GM12878 (cell line): ENCODE measurements at regions not wholly inside any gene's neighbourhood (a gene's known extent, or its start where the extent isn't known, plus 50 kb on each side); places are given as distances from the start of the nearest gene placed in this dataset.

ENCODE experiments used
- ATAC-seq: fragments of 200-7000 bp; cut with Tn5 transposase; 3 replicates; pipeline ENCODE4 v1.9.1; 2020; ENCODE audit warnings: mild to moderate bottlenecking, moderate library complexity
- BruUV-seq: library from RNA; stranded (reverse); fragments of 400-500 nt; replicated peaks from 2 replicates; lab custom pipeline; 2021; lab: Mats Ljungman, UMichigan
- CTCF ChIA-PET: fragments of 300-600 bp; sonication (Branson Sonifier 250); formaldehyde crosslinking; extraction: SDS; loops from one replicate; lab custom pipeline; 2021; ENCODE audit warnings: inconsistent platforms; lab: Yijun Ruan, JAX
- POLR2A ChIA-PET: fragments of 350-600 bp; formaldehyde crosslinking; extraction: SDS; loops from one replicate; lab custom pipeline; 2021; ENCODE audit warnings: inconsistent platforms; lab: Charles Lee
- RAD21 ChIA-PET: fragments of 300-600 bp; sonication (Branson Sonifier 250); formaldehyde crosslinking; loops from one replicate; lab custom pipeline; 2023; ENCODE audit warnings: antibody characterized with exemption; ENCODE audit not compliant: unreplicated experiment; lab: Charles Lee
- SMC1A ChIA-PET: fragments of 300-600 bp; sonication (Branson Sonifier 250); formaldehyde crosslinking; loops from one replicate; lab custom pipeline; 2023; ENCODE audit not compliant: unreplicated experiment, uncharacterized antibody; lab: Charles Lee
- DNase-seq: peaks from one replicate; pipeline ENCODE4 v3.0.0-alpha.2; 2011; ENCODE audit warnings: low read depth, low spot score
- FAIRE-seq: peaks from 3 replicates; lab custom pipeline; 2011; peaks lifted over from hg19 to GRCh38; lab: Jason Lieb, UNC
- H2AFZ ChIP-seq: 2 replicates; pipeline ENCODE4 v1.6.0; 2011; ENCODE audit warnings: low read depth, low read length, control low read depth; ENCODE audit not compliant: control insufficient read depth
- H3K27ac ChIP-seq: 2 replicates; pipeline ENCODE4 v1.5.1; 2011; ENCODE audit warnings: control low read depth; ENCODE audit not compliant: control insufficient read depth, insufficient read depth
- H3K27me3 ChIP-seq, 2 experiments: replicated peaks in 1 of 2; 2 replicates each; pipeline versions ENCODE4 v1.6.0 to v1.6.1; 2011; ENCODE audit warnings: low read length in 1 of 2; ENCODE audit not compliant: control insufficient read depth in 2 of 2, insufficient read depth in 2 of 2
- H3K36me3 ChIP-seq, 2 experiments: 2 replicates each; pipeline ENCODE4 v1.5.1; 2011; ENCODE audit warnings: low read length in 1 of 2; ENCODE audit not compliant: control insufficient read depth in 2 of 2, insufficient read depth in 2 of 2
- H3K4me1 ChIP-seq: 2 replicates; pipeline ENCODE4 v1.6.1; 2011; ENCODE audit warnings: mild to moderate bottlenecking, low read length, moderate library complexity, mixed read lengths; ENCODE audit not compliant: control insufficient read depth, insufficient read depth
- H3K4me2 ChIP-seq: 2 replicates; pipeline ENCODE4 v1.6.0; 2011; ENCODE audit warnings: control low read depth; ENCODE audit not compliant: control insufficient read depth, insufficient read depth
- H3K4me3 ChIP-seq: fragments of 200-600 bp; sonication (generic); 2 replicates; pipeline ENCODE4 v1.5.1; 2016
- H3K79me2 ChIP-seq: 2 replicates; pipeline ENCODE4 v1.6.0; 2011; ENCODE audit warnings: low read length; ENCODE audit not compliant: control insufficient read depth, insufficient read depth
- H3K9ac ChIP-seq: 2 replicates; pipeline ENCODE4 v1.8.0; 2011; ENCODE audit warnings: low read length, control low read depth, mixed read lengths; ENCODE audit not compliant: control insufficient read depth, insufficient read depth
- H3K9me3 ChIP-seq: replicated peaks from 3 replicates; pipeline ENCODE4 v1.5.1; 2011; ENCODE audit warnings: mild to moderate bottlenecking, low read length; ENCODE audit not compliant: control insufficient read depth, insufficient read depth
- H4K20me1 ChIP-seq: 2 replicates; pipeline ENCODE4 v1.6.0; 2011; ENCODE audit not compliant: control insufficient read depth, insufficient read depth
- BMI1 ChIP-seq: fragments of 450-650 bp; IDR thresholded peaks from 2 replicates; pipeline ENCODE4 v1.6.1; 2016; ENCODE audit warnings: mild to moderate bottlenecking, moderate library complexity, borderline replicate concordance
- E2F8 ChIP-seq: fragments of 450-650 bp; IDR thresholded peaks from 2 replicates; pipeline ENCODE4 v1.6.1; 2018; ENCODE audit warnings: mild to moderate bottlenecking, low read depth, moderate library complexity; ENCODE audit not compliant: partially characterized antibody
- MYC ChIP-seq: IDR thresholded peaks from 2 replicates; pipeline ENCODE4 v1.6.1; 2011; ENCODE audit warnings: mild to moderate bottlenecking, low read length, moderate library complexity, inconsistent platforms; ENCODE audit not compliant: insufficient read depth, insufficient replicate concordance, insufficient read length, severe bottlenecking
- POLR2AphosphoS5 ChIP-seq: IDR thresholded peaks from 2 replicates; pipeline ENCODE4 v1.6.1; 2011; ENCODE audit warnings: mild to moderate bottlenecking, low read length, inconsistent platforms
- ZNF622 ChIP-seq: fragments of 450-650 bp; IDR thresholded peaks from 2 replicates; pipeline ENCODE4 v1.6.1; 2017; ENCODE audit warnings: mild to moderate bottlenecking, inconsistent platforms
- WGBS: methylation state at CpG from one replicate; pipeline ENCODE4 v1.1.6; 2016; ENCODE audit warnings: low lambda C conversion rate; ENCODE audit not compliant: insufficient replicate concordance, insufficient coverage; ENCODE audit errors: missing lambda C conversion rate; 5-methylcytosine and 5-hydroxymethylcytosine counted together
- in situ Hi-C: fragments of 300-500 bp; cut with MboI; formaldehyde crosslinking; loops from 9 replicates; pipeline ENCODE4 v1.14.3; 2018; ENCODE audit warnings: mixed read lengths
- intact Hi-C: fragments of 100-400 bp; cut with micrococcal nuclease; formaldehyde crosslinking; loops from one replicate; pipeline ENCODE4 v1.14.2; 2022; ENCODE audit not compliant: unreplicated experiment
- TF ChIP-seq, protein P1 (sequence below): fragments of 450-650 bp; conservative IDR thresholded peaks from 2 replicates; pipeline ENCODE4 v1.6.1; 2017; ENCODE audit warnings: mild to moderate bottlenecking, moderate library complexity
- TF ChIP-seq, protein P2 (sequence below), 3 experiments: IDR thresholded peaks in 2 of 3; conservative IDR thresholded peaks in 1 of 3; 2 replicates each; pipeline ENCODE4 v1.5.1; 2011; ENCODE audit warnings: low read depth in 3 of 3, low read length in 3 of 3, mild to moderate bottlenecking in 3 of 3, control low read depth in 2 of 3, moderate library complexity in 2 of 3, inconsistent platforms in 1 of 3, mixed read lengths in 1 of 3; ENCODE audit not compliant: control insufficient read depth in 2 of 3, insufficient read depth in 1 of 3; ENCODE audit errors: extremely low read depth in 1 of 3

DNA sequence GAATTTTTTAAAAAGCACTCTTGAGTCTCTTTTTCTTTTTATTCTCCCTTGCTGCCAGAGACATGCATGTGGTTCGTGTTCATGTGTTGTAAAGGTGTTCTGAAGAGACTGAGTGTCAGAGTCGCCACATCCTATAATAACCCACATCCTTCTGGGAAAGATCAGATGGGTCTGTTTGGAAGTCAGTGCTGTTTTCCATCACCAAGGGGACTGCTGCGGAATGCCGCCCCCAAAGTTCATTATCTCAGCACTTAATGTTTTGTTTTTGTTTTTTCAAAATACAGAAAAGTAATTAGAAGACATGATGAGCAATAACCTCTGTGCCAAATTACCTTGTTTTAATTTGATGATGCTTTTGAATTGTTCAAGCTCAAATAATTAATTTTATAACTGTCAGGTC, 56.9 kb upstream of the EIF3M start:
- Histone ChIP-seq H3K36me3 (no peaks in the 10 kb centered on the region), H4K20me1 (no peaks in the 10 kb centered on the region), H3K4me3 (no peak overlapping the region), H2AFZ (no peak overlapping the region), H3K4me1 (peaks cover 12% of the 10 kb centered on the region), H3K79me2 (no peaks in the 10 kb centered on the region), H3K27ac (no peak overlapping the region), H3K9me3 (no peaks in the 10 kb centered on the region), H3K27me3 (no peaks in the 10 kb centered on the region), H3K4me2 (no peak overlapping the region), H3K9ac (no peak overlapping the region)
- in situ Hi-C loops: no loop called here
- FAIRE-seq: no peak
- no TSS peak for BruUV-seq
- DNase-seq: no peak
- 69% methylated on average over 4 of the region's 4 CpGs for WGBS
- intact Hi-C loops: no loop called here
- ATAC-seq: no peak
- TF ChIP-seq, protein P1, sequence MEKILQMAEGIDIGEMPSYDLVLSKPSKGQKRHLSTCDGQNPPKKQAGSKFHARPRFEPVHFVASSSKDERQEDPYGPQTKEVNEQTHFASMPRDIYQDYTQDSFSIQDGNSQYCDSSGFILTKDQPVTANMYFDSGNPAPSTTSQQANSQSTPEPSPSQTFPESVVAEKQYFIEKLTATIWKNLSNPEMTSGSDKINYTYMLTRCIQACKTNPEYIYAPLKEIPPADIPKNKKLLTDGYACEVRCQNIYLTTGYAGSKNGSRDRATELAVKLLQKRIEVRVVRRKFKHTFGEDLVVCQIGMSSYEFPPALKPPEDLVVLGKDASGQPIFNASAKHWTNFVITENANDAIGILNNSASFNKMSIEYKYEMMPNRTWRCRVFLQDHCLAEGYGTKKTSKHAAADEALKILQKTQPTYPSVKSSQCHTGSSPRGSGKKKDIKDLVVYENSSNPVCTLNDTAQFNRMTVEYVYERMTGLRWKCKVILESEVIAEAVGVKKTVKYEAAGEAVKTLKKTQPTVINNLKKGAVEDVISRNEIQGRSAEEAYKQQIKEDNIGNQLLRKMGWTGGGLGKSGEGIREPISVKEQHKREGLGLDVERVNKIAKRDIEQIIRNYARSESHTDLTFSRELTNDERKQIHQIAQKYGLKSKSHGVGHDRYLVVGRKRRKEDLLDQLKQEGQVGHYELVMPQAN: no peak
- TF ChIP-seq E2F8: no peak
- TF ChIP-seq, protein P2, sequence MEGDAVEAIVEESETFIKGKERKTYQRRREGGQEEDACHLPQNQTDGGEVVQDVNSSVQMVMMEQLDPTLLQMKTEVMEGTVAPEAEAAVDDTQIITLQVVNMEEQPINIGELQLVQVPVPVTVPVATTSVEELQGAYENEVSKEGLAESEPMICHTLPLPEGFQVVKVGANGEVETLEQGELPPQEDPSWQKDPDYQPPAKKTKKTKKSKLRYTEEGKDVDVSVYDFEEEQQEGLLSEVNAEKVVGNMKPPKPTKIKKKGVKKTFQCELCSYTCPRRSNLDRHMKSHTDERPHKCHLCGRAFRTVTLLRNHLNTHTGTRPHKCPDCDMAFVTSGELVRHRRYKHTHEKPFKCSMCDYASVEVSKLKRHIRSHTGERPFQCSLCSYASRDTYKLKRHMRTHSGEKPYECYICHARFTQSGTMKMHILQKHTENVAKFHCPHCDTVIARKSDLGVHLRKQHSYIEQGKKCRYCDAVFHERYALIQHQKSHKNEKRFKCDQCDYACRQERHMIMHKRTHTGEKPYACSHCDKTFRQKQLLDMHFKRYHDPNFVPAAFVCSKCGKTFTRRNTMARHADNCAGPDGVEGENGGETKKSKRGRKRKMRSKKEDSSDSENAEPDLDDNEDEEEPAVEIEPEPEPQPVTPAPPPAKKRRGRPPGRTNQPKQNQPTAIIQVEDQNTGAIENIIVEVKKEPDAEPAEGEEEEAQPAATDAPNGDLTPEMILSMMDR (IDR thresholded peaks at IDR 0.05 in 2 of 3, conservative IDR thresholded peaks at IDR 0.05 in 1 of 3; ENCODE audit: control insufficient read depth in 2 of 3, extremely low read depth in 1 of 3, insufficient read depth in 1 of 3, low read depth in 3 of 3, low read length in 3 of 3): no peak
- TF ChIP-seq POLR2AphosphoS5: no peak
- no peak for TF ChIP-seq MYC
- TF ChIP-seq BMI1: no peak
- TF ChIP-seq ZNF622: no peak
- RAD21 ChIA-PET: no interaction called here
- CTCF ChIA-PET: interaction anchor here (0.6 to 1.0 kb wide), 2 partner anchors 15 to 1662 kb away, joined by 3 to 5 read pairs; no protein-coding TSS in a partner anchor
- POLR2A ChIA-PET: interaction anchor here (0.6 kb wide), 1 partner anchor 35 kb away, joined by 3 read pairs; no protein-coding TSS in a partner anchor
- SMC1A ChIA-PET: interaction anchor here (0.6 kb wide), 1 partner anchor 200 kb away, joined by 3 read pairs; no protein-coding TSS in a partner anchor
